Endodermal cell (in vitro differentiated cells): ENCODE measurements at regions not wholly inside any gene's neighbourhood (a gene's known extent, or its start where the extent isn't known, plus 50 kb on each side); places are given as distances from the start of the nearest gene placed in this dataset.

Source experiments
- DNase-seq: peaks from one replicate; pipeline ENCODE4 v3.0.0-alpha.2; 2017
- H3K27ac ChIP-seq: 2 replicates; pipeline ENCODE4 v1.5.1; 2013; ENCODE audit warnings: mild to moderate bottlenecking, low read depth, low read length, moderate library complexity
- H3K27me3 ChIP-seq: 2 replicates; pipeline ENCODE4 v1.6.1; 2013; ENCODE audit warnings: mild to moderate bottlenecking, low read length, moderate library complexity; ENCODE audit not compliant: insufficient read depth, control insufficient read depth, poor library complexity, severe bottlenecking
- H3K36me3 ChIP-seq: 2 replicates; pipeline ENCODE4 v1.7.0; 2013; ENCODE audit warnings: mild to moderate bottlenecking, low read length, moderate library complexity; ENCODE audit not compliant: control insufficient read depth, insufficient read depth
- H3K4me1 ChIP-seq: one replicate; pipeline ENCODE4 v1.7.0; 2013; ENCODE audit warnings: low read length; ENCODE audit not compliant: control insufficient read depth, insufficient read depth
- H3K4me3 ChIP-seq: 2 replicates; pipeline ENCODE4 v1.5.1; 2013; ENCODE audit warnings: mild to moderate bottlenecking, low read length, moderate library complexity
- H3K9ac ChIP-seq: 2 replicates; pipeline ENCODE4 v1.6.1; 2013; ENCODE audit warnings: mild to moderate bottlenecking, low read length, moderate library complexity; ENCODE audit not compliant: poor library complexity, severe bottlenecking; ENCODE audit errors: extremely low read depth
- H3K9me3 ChIP-seq: 2 replicates; pipeline ENCODE4 v1.6.1; 2013; ENCODE audit warnings: mild to moderate bottlenecking, low read length, moderate library complexity; ENCODE audit not compliant: control insufficient read depth
- H3K27ac Mint-ChIP-seq: 2 replicates; pipeline ENCODE4 v1.8.0; 2020; ENCODE audit warnings: mixed read lengths
- H3K27me3 Mint-ChIP-seq: 2 replicates; pipeline ENCODE4 v1.8.0; 2021; ENCODE audit warnings: mild to moderate bottlenecking, mixed read lengths; ENCODE audit not compliant: insufficient read depth
- H3K36me3 Mint-ChIP-seq: 2 replicates; pipeline ENCODE4 v1.8.0; 2020; ENCODE audit warnings: low read depth, mixed read lengths
- H3K4me1 Mint-ChIP-seq: 2 replicates; pipeline ENCODE4 v1.8.0; 2020; ENCODE audit warnings: mixed read lengths
- H3K4me3 Mint-ChIP-seq: 2 replicates; pipeline ENCODE4 v1.8.0; 2020; ENCODE audit warnings: mild to moderate bottlenecking, moderate library complexity, mixed read lengths
- H3K9me3 Mint-ChIP-seq: 2 replicates; pipeline ENCODE4 v1.8.0; 2020; ENCODE audit warnings: mild to moderate bottlenecking, mixed read lengths
- CTCF ChIP-seq: fragments of 200-600 bp; sonication (generic); conservative IDR thresholded peaks from 2 replicates; pipeline ENCODE4 v1.5.0; 2021; ENCODE audit warnings: antibody characterized with exemption, mild to moderate bottlenecking
- WGBS, 2 experiments: methylation state at CpG; one replicate each; pipeline versions ENCODE4 v1.1.5 to v1.1.7; 2013; ENCODE audit warnings: missing lambda C conversion rate in 2 of 2, mixed read lengths in 1 of 2; ENCODE audit not compliant: insufficient coverage in 1 of 2, insufficient read length in 1 of 2; 5-methylcytosine and 5-hydroxymethylcytosine counted together

GRCh38 chr1:234705615-234706014, 95.6 kb upstream of the IRF2BP2 start:
- DNase-seq: no peak
- Histone ChIP-seq H3K27ac (no peak overlapping the region), H3K9ac (no peak overlapping the region), H3K9me3 (peaks cover 7% of the 10 kb centered on the region), H3K4me1 (no peaks in the 10 kb centered on the region), H3K27me3 (no peaks in the 10 kb centered on the region), H3K4me3 (no peak overlapping the region), H3K36me3 (no peaks in the 10 kb centered on the region)
- H3K27ac Mint-ChIP-seq: no peak overlapping the region
- H3K4me1 Mint-ChIP-seq: no peaks in the 10 kb centered on the region
- no peaks in the 10 kb centered on the region for H3K36me3 Mint-ChIP-seq
- no peak for TF ChIP-seq CTCF
- H3K27me3 Mint-ChIP-seq: peaks cover 2% of the 10 kb centered on the region
- no peak overlapping the region for H3K4me3 Mint-ChIP-seq
- 95% methylated on average over 3 of the region's 3 CpGs for WGBS, 2 experiments
- H3K9me3 Mint-ChIP-seq: no peaks in the 10 kb centered on the region

- Mint-ChIP-seq H3K27me3 (peaks cover 2% of the 10 kb centered on the region), H3K9me3 (no peaks in the 10 kb centered on the region), H3K4me1 (no peaks in the 10 kb centered on the region), H3K4me3 (no peak overlapping the region), H3K27ac (no peak overlapping the region), H3K36me3 (no peaks in the 10 kb centered on the region)
- no peak for TF ChIP-seq CTCF
- WGBS, 2 experiments: 93 to 96% methylated on average over 11 to 14 of the region's 14 CpGs
- DNase-seq: no peak
- H3K4me3 ChIP-seq: no peak overlapping the region
- H3K9ac ChIP-seq: no peak overlapping the region
- H3K4me1 ChIP-seq: no peaks in the 10 kb centered on the region
- peaks cover 7% of the 10 kb centered on the region for H3K9me3 ChIP-seq
- H3K27me3 ChIP-seq: no peaks in the 10 kb centered on the region
- no peak overlapping the region for H3K27ac ChIP-seq
- no peaks in the 10 kb centered on the region for H3K36me3 ChIP-seq
Observed at GRCh38 chr1:234704106-234704887, 94.3 kb upstream of the IRF2BP2 start.

GRCh38 chr1:234702342-234703000, 92.5 kb upstream of the IRF2BP2 start:
- no peak for TF ChIP-seq CTCF
- H3K27ac ChIP-seq: no peak overlapping the region
- WGBS, 2 experiments: 76 to 86% methylated on average over 6 to 7 of the region's 7 CpGs

More at GRCh38 chr1:234702342-234703000, 92.5 kb upstream of the IRF2BP2 start:
- H3K36me3 Mint-ChIP-seq: no peaks in the 10 kb centered on the region
- Histone ChIP-seq H3K36me3 (no peaks in the 10 kb centered on the region), H3K9ac (no peak overlapping the region), H3K9me3 (no peaks in the 10 kb centered on the region), H3K4me1 (no peaks in the 10 kb centered on the region), H3K4me3 (no peak overlapping the region), H3K27me3 (no peaks in the 10 kb centered on the region)
- no peak for DNase-seq
- no peak overlapping the region for H3K27ac Mint-ChIP-seq
- H3K9me3 Mint-ChIP-seq: no peaks in the 10 kb centered on the region
- H3K4me1 Mint-ChIP-seq: no peaks in the 10 kb centered on the region
- no peak overlapping the region for H3K4me3 Mint-ChIP-seq
- peaks cover 2% of the 10 kb centered on the region for H3K27me3 Mint-ChIP-seq
